ENCODE measurements at regions not wholly inside any gene's neighbourhood (a gene's known extent, or its start where the extent isn't known, plus 50 kb on each side); places are given as distances from the start of the nearest gene placed in this dataset.

DNA sequence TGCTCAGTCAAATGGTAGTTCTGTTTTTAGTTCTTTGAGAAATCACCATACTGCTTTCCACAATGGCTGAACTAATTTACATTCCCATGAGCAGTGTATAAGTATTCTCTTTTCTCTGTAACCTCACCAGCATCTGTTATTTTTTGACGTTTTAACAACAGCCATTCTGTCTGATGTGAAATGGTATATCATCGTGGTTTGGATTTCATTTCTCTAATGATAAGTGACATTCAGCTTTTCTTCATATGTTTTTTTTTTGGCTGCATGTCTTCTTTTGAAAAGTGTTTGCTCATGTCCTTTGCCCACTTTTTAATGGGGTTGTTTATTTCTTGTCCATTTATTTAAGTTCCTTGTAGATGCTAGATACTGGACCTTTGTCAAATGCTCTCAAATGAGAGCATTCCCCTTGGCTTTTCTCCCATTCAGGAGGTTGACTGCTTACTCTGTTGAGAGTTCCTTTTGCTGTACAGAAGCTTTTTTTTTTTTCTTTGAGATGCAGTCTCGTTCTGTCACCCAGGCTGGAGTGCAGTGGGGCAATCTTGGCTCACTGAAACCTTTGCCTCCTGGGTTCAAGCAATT lies 58.7 kb upstream of the RGMB start:
- intact Hi-C loops (cut with micrococcal nuclease; ENCODE audit: unreplicated experiment) = no loop called here
- H3K4me1 ChIP-seq (ENCODE audit: insufficient read depth, low read length, poor library complexity, severe bottlenecking) = no peaks in the 10 kb centered on the region
- no peak overlapping the region for H3K27ac ChIP-seq (ENCODE audit: low read depth, low read length, poor library complexity, severe bottlenecking)
- H3K36me3 ChIP-seq (ENCODE audit: insufficient read depth, low read length, poor library complexity, severe bottlenecking) = no peaks in the 10 kb centered on the region
- H3K27me3 ChIP-seq (replicated peaks; ENCODE audit: insufficient read depth, low read depth, low read length, poor library complexity) = no peaks in the 10 kb centered on the region
- CTCF ChIA-PET = no interaction called here
- BruUV-seq (replicated peaks) = no TSS peak
- POLR2A ChIA-PET (ENCODE audit: low non-redundant PET) = no interaction called here
- no peaks in the 10 kb centered on the region for H3K9me3 ChIP-seq (ENCODE audit: low read depth, low read length, poor library complexity, severe bottlenecking)
- no peak for DNase-seq (ENCODE audit: low spot score)
- no peak overlapping the region for H3K4me3 ChIP-seq (ENCODE audit: low read depth, low read length, poor library complexity, severe bottlenecking)
- TF ChIP-seq EZH2 (IDR thresholded peaks at IDR 0.05; ENCODE audit: borderline replicate concordance, low read depth, low read length, poor library complexity, severe bottlenecking) = no peak
- TF ChIP-seq, protein P1, sequence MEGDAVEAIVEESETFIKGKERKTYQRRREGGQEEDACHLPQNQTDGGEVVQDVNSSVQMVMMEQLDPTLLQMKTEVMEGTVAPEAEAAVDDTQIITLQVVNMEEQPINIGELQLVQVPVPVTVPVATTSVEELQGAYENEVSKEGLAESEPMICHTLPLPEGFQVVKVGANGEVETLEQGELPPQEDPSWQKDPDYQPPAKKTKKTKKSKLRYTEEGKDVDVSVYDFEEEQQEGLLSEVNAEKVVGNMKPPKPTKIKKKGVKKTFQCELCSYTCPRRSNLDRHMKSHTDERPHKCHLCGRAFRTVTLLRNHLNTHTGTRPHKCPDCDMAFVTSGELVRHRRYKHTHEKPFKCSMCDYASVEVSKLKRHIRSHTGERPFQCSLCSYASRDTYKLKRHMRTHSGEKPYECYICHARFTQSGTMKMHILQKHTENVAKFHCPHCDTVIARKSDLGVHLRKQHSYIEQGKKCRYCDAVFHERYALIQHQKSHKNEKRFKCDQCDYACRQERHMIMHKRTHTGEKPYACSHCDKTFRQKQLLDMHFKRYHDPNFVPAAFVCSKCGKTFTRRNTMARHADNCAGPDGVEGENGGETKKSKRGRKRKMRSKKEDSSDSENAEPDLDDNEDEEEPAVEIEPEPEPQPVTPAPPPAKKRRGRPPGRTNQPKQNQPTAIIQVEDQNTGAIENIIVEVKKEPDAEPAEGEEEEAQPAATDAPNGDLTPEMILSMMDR (conservative IDR thresholded peaks at IDR 0.05; ENCODE audit: low read depth, low read length) = no peak

DNA sequence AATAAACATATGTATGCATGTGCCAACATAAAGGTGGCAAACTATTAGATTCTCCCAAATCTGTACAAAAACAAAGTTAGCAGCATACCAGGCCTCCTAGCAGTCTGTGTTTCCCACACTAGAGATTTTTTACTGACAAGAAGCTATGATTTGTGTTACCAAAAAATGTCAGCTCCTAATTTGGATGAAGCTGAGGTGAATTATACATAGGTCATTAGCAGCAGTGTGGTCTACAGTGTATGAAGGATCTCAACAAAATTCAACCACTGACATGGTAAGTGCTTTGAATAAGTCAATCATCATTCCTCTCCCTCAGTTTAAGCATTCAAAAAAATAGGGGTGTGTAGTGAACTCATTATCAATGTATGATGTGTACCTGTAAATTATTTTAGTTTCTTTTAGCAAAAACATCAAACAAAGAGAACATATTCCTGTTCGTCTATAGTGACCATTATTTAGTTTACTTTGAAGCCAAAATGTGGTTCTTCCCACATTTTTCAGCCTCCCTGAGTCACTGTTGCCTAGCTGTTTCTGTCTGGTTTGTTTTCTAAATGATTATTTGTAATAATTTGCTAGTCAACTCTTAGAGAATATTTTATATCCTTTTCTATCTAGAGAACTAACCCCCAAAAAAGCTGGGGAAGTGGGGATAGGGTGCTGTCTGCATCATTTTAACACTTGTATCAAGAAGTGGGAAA lies 52.1 kb upstream of the RGMB start:
- no TSS peak for BruUV-seq (replicated peaks)
- Histone ChIP-seq H3K4me1 (ENCODE audit: insufficient read depth, low read length, poor library complexity, severe bottlenecking) (no peaks in the 10 kb centered on the region), H3K27me3 (replicated peaks; ENCODE audit: insufficient read depth, low read depth, low read length, poor library complexity) (no peaks in the 10 kb centered on the region), H3K27ac (ENCODE audit: low read depth, low read length, poor library complexity, severe bottlenecking) (no peak overlapping the region), H3K9me3 (ENCODE audit: low read depth, low read length, poor library complexity, severe bottlenecking) (no peaks in the 10 kb centered on the region), H3K4me3 (ENCODE audit: low read depth, low read length, poor library complexity, severe bottlenecking) (no peak overlapping the region), H3K36me3 (ENCODE audit: insufficient read depth, low read length, poor library complexity, severe bottlenecking) (no peaks in the 10 kb centered on the region)
- intact Hi-C loops (cut with micrococcal nuclease; ENCODE audit: unreplicated experiment) = no loop called here
- DNase-seq (ENCODE audit: low spot score) = no peak
- TF ChIP-seq, protein P1 (conservative IDR thresholded peaks at IDR 0.05; ENCODE audit: low read depth, low read length) = no peak
- TF ChIP-seq EZH2 (IDR thresholded peaks at IDR 0.05; ENCODE audit: borderline replicate concordance, low read depth, low read length, poor library complexity, severe bottlenecking) = no peak
- POLR2A ChIA-PET (ENCODE audit: low non-redundant PET) = no interaction called here
- CTCF ChIA-PET = no interaction called here

DNA sequence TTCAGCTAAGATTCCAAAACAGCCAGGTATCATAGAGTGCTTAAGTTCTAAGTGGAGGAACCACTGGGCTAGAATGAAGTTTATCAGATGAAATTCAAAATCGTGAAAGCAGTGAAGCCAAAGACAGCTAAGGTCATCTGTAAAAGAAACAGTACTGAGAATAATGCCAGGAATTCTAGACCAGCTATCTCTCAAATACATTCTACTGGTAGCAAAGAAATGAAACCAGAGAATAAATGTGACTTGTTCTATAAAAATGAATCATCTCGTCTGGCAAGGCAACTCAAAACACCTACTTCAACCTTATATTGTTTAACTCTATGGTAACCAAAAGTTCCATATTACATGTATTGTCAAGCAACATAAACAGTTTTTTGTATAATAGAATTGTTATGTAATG lies 51.3 kb upstream of the RGMB start:
- Histone ChIP-seq H3K4me1 (ENCODE audit: insufficient read depth, low read length, poor library complexity, severe bottlenecking) (no peaks in the 10 kb centered on the region), H3K27me3 (replicated peaks; ENCODE audit: insufficient read depth, low read depth, low read length, poor library complexity) (no peaks in the 10 kb centered on the region), H3K27ac (ENCODE audit: low read depth, low read length, poor library complexity, severe bottlenecking) (no peak overlapping the region), H3K9me3 (ENCODE audit: low read depth, low read length, poor library complexity, severe bottlenecking) (no peaks in the 10 kb centered on the region), H3K4me3 (ENCODE audit: low read depth, low read length, poor library complexity, severe bottlenecking) (no peak overlapping the region), H3K36me3 (ENCODE audit: insufficient read depth, low read length, poor library complexity, severe bottlenecking) (no peaks in the 10 kb centered on the region)
- BruUV-seq (replicated peaks) = no TSS peak
- TF ChIP-seq, protein P1 (conservative IDR thresholded peaks at IDR 0.05; ENCODE audit: low read depth, low read length) = no peak
- TF ChIP-seq EZH2 (IDR thresholded peaks at IDR 0.05; ENCODE audit: borderline replicate concordance, low read depth, low read length, poor library complexity, severe bottlenecking) = no peak
- ChIA-PET CTCF (no interaction called here), POLR2A (ENCODE audit: low non-redundant PET) (no interaction called here)
- intact Hi-C loops (cut with micrococcal nuclease; ENCODE audit: unreplicated experiment) = no loop called here
- DNase-seq (ENCODE audit: low spot score) = no peak
